ENCODE measurements at regions not wholly inside any gene's neighbourhood (a gene's known extent, or its start where the extent isn't known, plus 50 kb on each side); places are given as distances from the start of the nearest gene placed in this dataset.
"Not testable (repeated sequence)": the region's sequence is repeated elsewhere in the genome, so short reads cannot be mapped to it uniquely, and the experiment has no call there.

- Histone ChIP-seq H3K27me3 (ENCODE audit: control insufficient read depth, insufficient read depth, low read length, poor library complexity, severe bottlenecking) (peaks cover 23% of the 10 kb centered on the region), H3K9me3 (ENCODE audit: control insufficient read depth, low read length) (no peaks in the 10 kb centered on the region), H3K4me1 (ENCODE audit: control insufficient read depth, insufficient read depth, low read length) (no peaks in the 10 kb centered on the region), H3K9ac (ENCODE audit: extremely low read depth, low read length, poor library complexity, severe bottlenecking) (no peak overlapping the region), H3K27ac (ENCODE audit: low read depth, low read length) (no peak overlapping the region), H3K4me3 (ENCODE audit: low read length) (no peak overlapping the region), H3K36me3 (ENCODE audit: control insufficient read depth, insufficient read depth, low read length) (no peaks in the 10 kb centered on the region)
- peaks cover 5% of the 10 kb centered on the region for H3K9me3 Mint-ChIP-seq
- no peak for TF ChIP-seq CTCF (conservative IDR thresholded peaks at IDR 0.05)
- no peaks in the 10 kb centered on the region for H3K36me3 Mint-ChIP-seq (ENCODE audit: low read depth)
- no peak overlapping the region for H3K27ac Mint-ChIP-seq
- H3K4me1 Mint-ChIP-seq: peaks cover 2% of the 10 kb centered on the region
- peaks cover 36% of the 10 kb centered on the region for H3K27me3 Mint-ChIP-seq (ENCODE audit: insufficient read depth)
- WGBS, 2 experiments (ENCODE audit: insufficient coverage in 1 of 2, insufficient read length in 1 of 2): 93 to 97% methylated on average over 2 to 3 of the region's 4 CpGs
- DNase-seq: no peak
- no peak overlapping the region for H3K4me3 Mint-ChIP-seq
Measured at GRCh38 chr14:80024417-80024816, 186.9 kb downstream of the DIO2 start.

- H3K36me3 Mint-ChIP-seq (ENCODE audit: low read depth); H3K9me3 ChIP-seq (ENCODE audit: control insufficient read depth, low read length); H3K4me3 ChIP-seq (ENCODE audit: low read length); H3K9ac ChIP-seq (ENCODE audit: extremely low read depth, low read length, poor library complexity, severe bottlenecking); H3K4me1 ChIP-seq (ENCODE audit: control insufficient read depth, insufficient read depth, low read length); H3K4me1 Mint-ChIP-seq; H3K4me3 Mint-ChIP-seq; H3K36me3 ChIP-seq (ENCODE audit: control insufficient read depth, insufficient read depth, low read length); H3K27ac Mint-ChIP-seq; H3K9me3 Mint-ChIP-seq; DNase-seq; H3K27ac ChIP-seq (ENCODE audit: low read depth, low read length): not testable (repeated sequence)
- H3K27me3 ChIP-seq (ENCODE audit: control insufficient read depth, insufficient read depth, low read length, poor library complexity, severe bottlenecking): peaks cover 12% of the 10 kb centered on the region
- peaks cover 53% of the 10 kb centered on the region for H3K27me3 Mint-ChIP-seq (ENCODE audit: insufficient read depth)
- WGBS, 2 experiments (ENCODE audit: insufficient coverage in 1 of 2, insufficient read length in 1 of 2): 80 to 94% methylated on average over 2 to 3 of the region's 3 CpGs
Measured at GRCh38 chr14:80018476-80018875, 192.8 kb downstream of the DIO2 start.

GRCh38 chr14:80017795-80018194, 193.5 kb downstream of the DIO2 start:
- no peak overlapping the region for H3K27ac ChIP-seq (ENCODE audit: low read depth, low read length)
- H3K9me3 Mint-ChIP-seq: no peaks in the 10 kb centered on the region
- peaks cover 12% of the 10 kb centered on the region for H3K27me3 ChIP-seq (ENCODE audit: control insufficient read depth, insufficient read depth, low read length, poor library complexity, severe bottlenecking)
- H3K9ac ChIP-seq (ENCODE audit: extremely low read depth, low read length, poor library complexity, severe bottlenecking): no peak overlapping the region
- no peaks in the 10 kb centered on the region for H3K36me3 ChIP-seq (ENCODE audit: control insufficient read depth, insufficient read depth, low read length)
- DNase-seq: no peak
- H3K4me1 Mint-ChIP-seq: peaks cover 2% of the 10 kb centered on the region
- H3K4me3 Mint-ChIP-seq: no peak overlapping the region
- H3K9me3 ChIP-seq (ENCODE audit: control insufficient read depth, low read length): no peaks in the 10 kb centered on the region
- no peak overlapping the region for H3K27ac Mint-ChIP-seq
- H3K4me1 ChIP-seq (ENCODE audit: control insufficient read depth, insufficient read depth, low read length): no peaks in the 10 kb centered on the region
- no peak for TF ChIP-seq CTCF (conservative IDR thresholded peaks at IDR 0.05)
- H3K36me3 Mint-ChIP-seq (ENCODE audit: low read depth): no peaks in the 10 kb centered on the region
- WGBS, 2 experiments (ENCODE audit: insufficient coverage in 1 of 2, insufficient read length in 1 of 2): 64 to 85% methylated on average over 2 to 4 of the region's 4 CpGs
- H3K4me3 ChIP-seq (ENCODE audit: low read length): no peak overlapping the region
- H3K27me3 Mint-ChIP-seq (ENCODE audit: insufficient read depth): peaks cover 48% of the 10 kb centered on the region

- peaks cover 38% of the 10 kb centered on the region for H3K27me3 Mint-ChIP-seq (ENCODE audit: insufficient read depth)
- H3K9me3 ChIP-seq (ENCODE audit: control insufficient read depth, low read length); H3K9ac ChIP-seq (ENCODE audit: extremely low read depth, low read length, poor library complexity, severe bottlenecking); H3K36me3 ChIP-seq (ENCODE audit: control insufficient read depth, insufficient read depth, low read length); H3K27ac Mint-ChIP-seq; H3K4me3 ChIP-seq (ENCODE audit: low read length); H3K4me3 Mint-ChIP-seq; H3K4me1 Mint-ChIP-seq; H3K4me1 ChIP-seq (ENCODE audit: control insufficient read depth, insufficient read depth, low read length); H3K9me3 Mint-ChIP-seq; H3K27ac ChIP-seq (ENCODE audit: low read depth, low read length); DNase-seq; H3K36me3 Mint-ChIP-seq (ENCODE audit: low read depth): not testable (repeated sequence)
- WGBS, 2 experiments (ENCODE audit: insufficient coverage in 1 of 2, insufficient read length in 1 of 2): no CpG with 5 or more reads among the region's 1 CpG
- H3K27me3 ChIP-seq (ENCODE audit: control insufficient read depth, insufficient read depth, low read length, poor library complexity, severe bottlenecking): peaks cover 15% of the 10 kb centered on the region
Measured at GRCh38 chr14:80010245-80010644, 201.1 kb downstream of the DIO2 start.

Data from endodermal cell (in vitro differentiated cells).